CD4-positive, alpha-beta T cell treated with Interleukin-12 subunit alpha and Interleukin-12 subunit beta, for 1 hour (primary cell): ENCODE measurements at regions not wholly inside any gene's neighbourhood (a gene's known extent, or its start where the extent isn't known, plus 50 kb on each side); places are given as distances from the start of the nearest gene placed in this dataset.
"Not testable (repeated sequence)": the region's sequence is repeated elsewhere in the genome, so short reads cannot be mapped to it uniquely, and the experiment has no call there.

ENCODE experiments used
- DNase-seq: peaks from one replicate; pipeline ENCODE4 v3.0.0-alpha.2; 2020

DNA sequence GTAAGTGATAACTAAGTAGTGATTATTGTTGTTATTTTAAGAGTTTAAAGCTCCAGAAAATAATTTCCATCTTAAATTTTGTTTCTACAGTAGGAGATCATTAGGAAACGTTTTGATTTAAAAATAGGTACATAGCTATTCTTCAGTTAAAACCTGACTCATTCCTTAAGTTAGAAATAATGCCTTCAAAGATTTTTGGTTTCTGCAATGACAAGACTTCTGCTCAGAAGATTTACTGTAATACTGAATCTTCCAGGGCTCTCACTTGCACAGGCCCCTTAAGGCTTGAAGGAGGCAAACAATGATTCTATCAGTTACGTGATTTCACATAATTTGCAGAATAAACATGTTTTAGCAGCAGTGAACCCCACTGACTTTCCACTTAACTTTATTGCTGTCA lies 333.7 kb downstream of the RAD51AP2 start:
- DNase-seq = no peak

DNA sequence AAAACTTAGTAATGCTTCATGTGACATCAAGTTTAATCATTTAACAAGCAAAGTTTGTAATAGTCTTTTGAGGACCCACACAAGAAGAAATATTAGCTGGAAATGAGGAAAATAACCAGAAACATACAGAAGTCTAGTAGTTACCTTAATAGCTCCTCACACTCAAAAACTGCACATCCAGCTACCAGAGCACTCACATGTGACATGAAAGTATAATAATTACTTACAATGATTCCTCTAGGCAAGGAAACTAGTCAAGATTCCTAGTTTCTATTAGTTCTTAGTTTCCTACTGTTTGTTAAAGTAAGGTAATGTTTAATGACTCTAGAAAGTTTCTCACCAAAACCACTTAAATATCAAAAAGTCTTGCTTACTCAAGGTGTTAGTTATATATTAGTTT lies 335.8 kb downstream of the RAD51AP2 start:
- no peak for DNase-seq

DNA sequence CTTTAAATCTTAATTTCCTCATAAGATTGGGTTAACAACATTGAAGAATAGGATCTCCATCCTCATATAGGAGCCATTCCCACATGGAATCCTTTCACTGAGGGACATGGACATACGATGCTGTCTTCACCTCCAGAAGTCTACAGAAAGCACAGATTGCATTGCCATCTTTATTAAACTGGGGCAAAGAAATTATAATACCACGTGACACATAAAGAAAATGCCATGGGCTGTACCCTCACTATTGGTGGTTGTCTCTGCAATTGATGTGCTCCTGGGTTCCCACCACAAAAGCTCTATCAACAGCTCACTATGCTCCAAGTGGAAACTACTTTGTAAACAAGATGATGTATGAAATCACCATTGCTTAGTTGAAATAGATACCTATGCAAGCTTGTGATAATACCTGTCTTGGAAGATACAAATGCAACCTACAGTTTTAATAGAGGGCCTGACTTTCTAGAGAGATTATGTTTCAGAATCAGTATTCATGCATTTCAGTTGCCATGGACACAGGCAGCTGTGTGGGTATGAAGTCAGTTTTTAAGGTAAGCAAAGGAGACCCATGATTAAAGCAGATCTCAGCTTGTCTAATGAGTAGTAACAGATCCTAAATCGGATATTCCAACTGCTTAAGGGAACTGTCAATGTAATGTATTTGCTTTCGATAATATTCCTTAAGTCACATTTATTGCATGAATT lies 337.0 kb downstream of the RAD51AP2 start:
- DNase-seq = no peak

DNA sequence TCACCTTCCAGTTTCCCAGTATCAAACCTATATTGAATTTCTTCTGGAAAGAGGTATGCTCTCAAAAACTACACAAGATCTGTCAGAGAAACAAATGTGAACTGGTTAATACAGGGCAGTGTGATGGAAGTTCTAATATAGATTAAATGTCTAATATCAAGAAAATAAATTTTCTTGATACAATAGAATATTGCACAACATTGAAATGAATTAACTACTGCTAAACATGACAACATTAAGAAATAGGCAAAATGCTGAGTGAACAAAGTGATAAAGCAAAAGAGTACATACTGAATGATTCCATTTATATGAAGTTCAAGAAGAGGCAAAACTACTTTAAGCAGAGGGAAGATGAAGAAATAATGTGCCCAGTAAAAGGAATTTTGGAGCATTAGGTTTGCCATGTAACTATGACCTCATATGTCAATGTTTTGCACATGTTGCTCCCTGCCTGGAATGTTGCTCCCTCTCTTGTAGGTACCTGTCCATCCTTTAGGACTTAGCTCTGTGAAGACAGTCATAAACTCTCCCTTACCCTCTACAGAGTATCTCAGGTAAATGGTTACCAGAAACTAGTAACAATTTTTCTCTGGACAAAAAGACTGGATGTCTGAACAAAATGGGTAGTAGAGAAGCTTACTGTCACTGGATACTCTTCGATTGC lies 339.0 kb downstream of the RAD51AP2 start:
- no peak for DNase-seq

DNA sequence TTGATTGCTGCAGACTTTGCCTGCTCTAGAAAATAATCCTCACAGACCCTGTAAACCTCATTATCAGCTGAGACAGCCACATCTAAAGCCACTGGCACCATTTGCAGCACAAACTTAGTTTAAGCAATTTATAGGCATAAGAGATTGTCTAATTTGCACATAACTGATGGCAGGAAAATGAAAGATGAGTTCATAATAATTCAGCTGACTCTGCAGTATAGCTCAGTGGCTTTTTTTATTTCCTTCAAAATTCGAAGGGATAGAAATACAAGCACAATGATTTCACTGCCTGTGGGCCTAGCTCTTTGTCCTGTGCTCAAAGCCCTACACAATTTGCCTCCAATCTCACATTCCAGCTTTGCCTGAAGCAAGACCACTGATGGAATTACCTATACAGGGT lies 341.2 kb downstream of the RAD51AP2 start:
- no peak for DNase-seq

DNA sequence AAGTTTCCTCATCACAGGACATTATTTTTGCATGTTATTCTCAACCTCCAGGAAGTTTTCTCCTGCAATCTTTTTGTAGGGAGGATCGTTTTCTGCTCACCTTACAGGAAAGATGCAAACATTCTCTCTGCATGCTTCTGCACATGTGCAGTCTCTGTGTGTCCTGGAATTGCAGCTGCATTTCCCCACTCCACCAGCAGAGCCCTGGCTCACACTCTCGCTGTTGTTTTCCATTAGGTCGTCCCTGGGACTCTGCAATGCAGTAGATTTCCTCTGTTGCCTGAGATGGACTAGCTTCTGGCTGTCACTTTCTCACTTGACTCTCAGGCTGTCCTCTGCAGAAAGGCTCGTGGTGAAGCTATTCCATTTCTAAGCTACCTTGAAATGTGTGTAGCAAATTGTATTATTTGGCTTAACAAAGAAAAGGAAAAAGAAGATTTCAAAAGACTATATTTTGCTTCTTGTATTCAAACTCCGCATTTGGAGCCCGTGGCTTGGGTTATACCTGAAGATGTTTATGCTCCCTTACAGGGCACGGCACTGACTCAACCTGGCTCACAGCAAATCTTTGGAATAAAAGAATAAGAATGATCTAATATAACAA lies 346.7 kb downstream of the RAD51AP2 start:
- DNase-seq = no peak

DNA sequence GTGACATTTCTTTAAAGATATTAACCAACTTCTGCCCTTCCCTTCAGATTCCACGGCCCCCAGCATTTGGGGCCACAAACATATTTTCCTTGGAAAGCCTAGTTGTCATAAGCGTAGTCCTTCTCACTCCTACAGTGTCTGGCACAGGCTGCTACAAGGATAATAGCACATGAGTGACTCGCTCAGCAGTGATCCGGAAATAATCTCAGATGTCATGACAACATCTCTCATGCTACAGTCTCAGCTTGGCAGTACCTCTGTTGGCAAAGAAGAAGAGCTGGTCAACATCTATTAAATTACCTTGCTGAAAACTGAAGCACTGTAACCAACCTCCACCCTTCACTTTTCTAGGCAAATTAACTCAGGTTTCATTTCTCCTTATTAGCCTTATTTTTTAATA lies 351.7 kb downstream of the RAD51AP2 start:
- no peak for DNase-seq

DNA sequence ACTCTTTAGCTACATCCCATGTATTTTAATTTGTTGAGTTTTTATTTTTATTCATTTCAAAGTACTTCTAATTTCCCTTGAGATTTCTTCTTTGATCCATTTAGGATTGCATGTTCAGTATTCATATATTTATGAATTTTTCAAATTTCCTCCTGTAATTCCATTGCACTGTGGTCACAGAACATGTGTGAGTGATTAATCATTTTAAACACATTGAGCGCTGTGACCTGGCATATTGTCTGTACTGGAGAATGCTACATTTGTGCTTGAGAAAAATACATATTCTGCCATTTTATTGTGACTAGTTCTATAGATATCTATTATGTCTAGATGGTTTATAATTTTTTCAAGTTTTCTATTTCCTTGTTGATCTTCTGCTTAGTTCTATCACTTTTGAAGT lies 353.7 kb downstream of the RAD51AP2 start:
- DNase-seq = no peak

DNA sequence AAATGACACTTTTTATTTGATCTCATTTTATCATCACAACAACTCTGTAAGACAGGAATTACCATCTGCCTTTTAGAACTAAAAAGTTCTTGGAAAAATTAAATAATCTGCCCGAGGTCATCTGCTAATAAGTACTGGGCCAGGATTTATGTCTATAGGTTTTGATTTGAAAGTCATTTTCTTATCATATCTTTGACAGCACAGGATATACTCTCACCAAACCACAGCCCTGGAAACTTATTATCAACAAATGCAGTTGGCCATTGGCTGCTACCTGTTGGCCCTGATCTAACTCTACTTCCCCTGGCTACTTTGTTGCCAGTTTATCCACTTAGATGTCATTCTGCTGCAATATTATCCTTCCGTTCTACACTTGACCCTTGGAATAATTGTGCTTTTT lies 354.6 kb downstream of the RAD51AP2 start:
- no peak for DNase-seq

DNA sequence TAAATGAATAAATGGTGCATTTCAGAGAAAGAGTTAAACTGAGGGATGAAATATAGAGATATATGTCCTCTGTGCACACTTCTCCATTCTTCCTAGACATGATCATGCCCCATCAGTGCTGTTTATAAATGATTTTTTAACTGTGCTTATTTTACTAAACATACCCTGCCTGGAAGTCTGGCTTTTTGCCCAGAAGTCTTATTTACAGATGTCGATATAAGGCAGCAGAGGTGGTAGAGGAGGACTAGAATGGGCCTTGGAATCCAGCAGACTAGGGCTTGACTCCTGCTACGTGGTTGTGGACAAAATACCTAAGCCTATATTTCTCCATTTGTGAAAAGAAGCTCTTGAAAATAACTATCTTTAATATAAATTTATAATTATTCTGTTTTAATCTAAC lies 355.5 kb downstream of the RAD51AP2 start:
- no peak for DNase-seq

DNA sequence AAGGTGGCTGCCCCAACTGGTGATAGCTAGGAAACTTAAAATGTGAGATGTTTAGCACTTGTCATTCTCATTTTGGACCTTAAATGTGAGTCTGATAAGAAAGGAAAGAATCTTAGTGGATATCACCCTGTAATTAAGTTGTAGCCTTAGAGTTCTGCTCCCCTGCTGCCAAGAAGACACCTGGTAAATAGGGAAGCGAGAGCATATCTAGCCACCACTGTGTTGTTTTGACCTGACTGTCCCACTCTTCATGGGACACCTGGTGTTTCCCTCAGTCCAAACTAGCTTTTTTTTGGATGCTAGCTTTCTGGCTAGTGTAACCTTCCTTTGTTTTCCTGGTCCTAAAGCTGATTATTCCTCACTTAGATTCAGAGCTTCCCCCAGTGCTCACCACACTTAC lies 357.6 kb downstream of the RAD51AP2 start:
- no peak for DNase-seq

DNA sequence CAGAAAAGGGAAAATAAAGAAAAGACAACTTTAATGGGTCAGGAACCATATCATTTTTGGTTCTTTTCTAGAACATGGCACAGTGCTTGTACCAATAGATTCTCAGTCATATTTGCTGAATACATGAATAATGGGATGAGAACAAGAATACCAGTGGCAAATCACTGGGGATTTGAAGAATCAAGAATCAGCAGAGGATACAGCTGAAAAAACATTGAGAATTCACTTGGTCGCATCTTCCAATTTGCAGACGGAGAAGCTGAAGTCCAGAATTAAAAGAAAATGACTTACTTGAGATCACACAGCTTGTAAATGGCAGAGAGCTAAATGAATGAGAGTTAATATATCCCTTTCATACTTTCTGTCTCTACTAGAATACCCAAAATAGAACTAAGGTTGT lies 362.2 kb downstream of the RAD51AP2 start:
- no peak for DNase-seq

DNA sequence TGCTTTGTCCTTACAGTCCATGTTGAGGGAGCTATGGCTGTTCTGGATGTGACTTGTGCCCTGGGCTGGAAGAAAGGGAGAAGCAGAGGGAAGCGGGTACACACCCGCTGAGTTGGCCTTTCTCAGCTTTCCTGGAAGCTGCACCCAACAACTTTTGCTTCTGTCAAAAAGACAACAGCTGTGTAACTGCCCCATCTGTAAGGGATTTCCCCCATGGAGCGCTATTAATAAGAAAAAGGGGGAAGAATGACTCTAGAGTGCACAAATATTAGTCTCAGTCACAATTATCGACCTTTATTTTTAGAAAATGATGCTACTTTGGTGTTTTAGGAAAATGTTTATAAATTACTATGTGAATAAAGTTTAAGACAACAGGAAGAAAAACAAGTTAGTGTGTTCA lies 368.3 kb downstream of the RAD51AP2 start:
- no peak for DNase-seq

DNA sequence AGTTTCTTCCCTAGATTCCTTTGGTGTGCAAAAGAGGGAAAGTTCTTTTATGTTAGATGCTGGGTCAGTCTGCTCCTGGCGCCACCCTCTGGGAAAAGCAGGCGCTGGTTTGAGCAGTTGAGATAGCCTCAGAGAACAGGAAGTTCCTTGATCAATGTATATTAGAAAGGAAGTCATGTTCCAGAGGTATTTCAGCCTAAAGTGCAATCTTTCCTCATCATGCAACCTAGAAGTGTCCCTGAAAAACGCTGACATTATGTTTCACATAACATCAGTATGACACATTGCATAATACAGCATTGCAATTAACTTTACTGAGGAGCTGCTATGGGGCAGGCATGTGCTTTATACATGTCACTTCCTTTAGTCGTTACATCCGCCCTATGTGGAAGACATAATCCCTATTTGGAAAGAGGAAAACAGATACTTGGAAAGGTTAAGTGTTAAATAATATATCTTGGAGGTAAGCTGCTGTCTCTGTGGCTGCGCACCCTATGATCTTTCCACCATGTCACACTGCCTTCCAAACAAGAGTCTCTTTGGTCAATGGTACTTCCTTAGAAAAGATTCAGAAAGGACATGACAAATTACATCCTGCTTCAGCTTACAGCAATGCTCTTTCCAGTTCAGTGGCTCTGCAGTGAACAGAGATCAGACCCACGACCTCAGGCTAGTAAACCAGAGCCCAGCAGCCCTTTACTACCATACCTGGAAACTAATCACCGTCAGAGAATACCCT lies 369.7 kb downstream of the RAD51AP2 start:
- DNase-seq = no peak

DNA sequence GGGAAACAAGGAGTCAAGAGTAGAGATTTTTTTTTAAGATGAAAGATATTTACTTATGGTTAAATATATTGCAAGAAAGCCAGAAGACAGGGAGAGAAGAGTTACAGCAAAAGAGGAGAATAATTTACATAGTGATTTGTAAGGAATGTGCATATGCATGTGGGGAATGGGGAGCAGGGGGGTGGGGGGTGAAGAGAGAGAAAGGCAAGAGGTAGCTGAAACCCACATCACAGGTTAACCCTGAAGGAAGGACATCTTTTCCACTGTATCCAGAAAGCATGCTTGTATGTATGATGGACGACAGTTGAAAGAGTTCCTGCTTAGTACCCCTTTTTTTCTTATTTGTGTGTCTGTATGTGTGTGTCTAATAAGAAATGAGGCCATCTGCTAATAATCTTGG lies 371.9 kb downstream of the RAD51AP2 start:
- DNase-seq = no peak

DNA sequence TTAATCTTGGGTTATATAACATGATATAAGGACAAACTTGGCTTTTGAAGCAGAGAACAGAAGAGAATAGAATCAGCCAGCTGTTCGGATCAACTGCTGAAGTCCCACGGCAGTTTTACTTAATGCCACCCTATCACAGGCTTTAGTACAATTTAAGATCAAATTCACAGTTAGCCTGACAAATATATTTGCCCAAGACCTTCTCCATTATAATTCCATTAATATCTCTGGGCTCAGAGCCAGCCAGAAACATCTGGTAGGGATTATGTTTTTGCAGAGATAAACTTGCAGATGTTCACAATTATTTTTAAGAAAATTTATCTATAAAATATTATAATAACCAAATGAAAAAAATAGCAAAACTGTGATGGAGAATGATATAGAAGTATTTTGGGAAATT lies 381.4 kb downstream of the RAD51AP2 start:
- no peak for DNase-seq

DNA sequence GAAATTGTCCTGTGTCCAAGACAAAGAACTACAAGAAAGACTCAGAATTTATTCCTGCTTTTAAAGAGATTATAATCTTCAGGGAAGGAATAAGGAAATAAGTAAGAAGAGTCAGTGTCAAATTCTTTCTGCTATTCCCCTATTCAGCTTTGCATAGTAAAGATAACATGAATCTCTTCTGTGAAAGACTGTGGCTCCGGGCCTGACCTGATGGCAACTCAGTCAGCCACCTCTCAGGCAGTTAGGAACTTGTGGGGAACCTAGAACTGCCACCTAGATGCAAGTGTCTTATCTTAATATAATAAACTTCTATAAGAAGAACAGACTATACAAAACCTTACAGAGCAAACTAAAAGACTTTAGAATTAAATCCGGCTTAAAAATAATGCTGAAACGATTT lies 382.0 kb downstream of the RAD51AP2 start:
- DNase-seq = no peak

DNA sequence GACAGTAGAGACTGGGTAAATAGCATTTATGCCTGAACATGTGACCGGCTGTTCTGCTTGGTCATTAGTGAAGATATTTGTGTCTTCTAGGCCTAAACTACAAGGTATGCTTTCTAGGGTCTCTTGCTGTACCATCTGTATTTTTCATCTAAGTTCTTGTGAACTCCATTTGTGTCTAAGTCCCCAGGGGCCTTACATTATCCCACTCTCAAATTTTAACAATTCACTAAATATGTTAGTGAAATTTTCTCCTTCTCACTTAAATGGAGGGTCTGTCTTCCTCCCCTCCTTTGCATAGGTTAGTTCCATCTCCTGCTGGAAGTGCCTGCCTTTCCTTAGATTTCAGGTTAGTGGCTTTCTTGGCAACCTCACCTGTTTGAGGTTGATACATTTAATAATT lies 382.6 kb downstream of the RAD51AP2 start:
- no peak for DNase-seq

DNA sequence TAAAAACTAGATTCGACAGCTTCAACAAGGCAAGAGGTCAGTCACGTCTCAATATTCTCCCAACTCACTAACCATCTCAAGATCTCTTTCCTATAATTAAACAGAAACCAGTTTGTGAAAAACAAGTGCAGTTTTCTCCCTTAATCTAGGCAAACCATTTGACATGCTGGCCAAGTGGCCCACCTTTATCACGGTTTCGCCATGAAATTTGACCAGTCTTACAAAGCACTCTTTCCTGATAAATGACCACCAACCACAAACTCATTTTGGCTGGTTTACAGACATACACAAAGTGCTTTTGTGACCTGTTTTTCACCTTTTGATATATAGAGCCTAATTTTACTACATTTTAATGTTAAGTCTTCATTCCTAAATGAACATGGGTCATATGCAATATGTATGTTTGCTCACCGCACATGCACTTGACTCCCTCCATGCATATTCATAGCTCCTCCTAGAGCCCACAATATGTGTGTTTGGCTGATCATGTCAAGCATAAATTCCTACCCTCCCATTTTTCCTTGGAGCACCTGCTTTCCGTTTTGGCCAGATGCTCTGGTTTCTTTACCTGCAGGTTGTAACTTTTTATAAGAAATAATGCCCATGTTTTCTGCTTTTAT lies 385.1 kb downstream of the RAD51AP2 start:
- DNase-seq = no peak

DNA sequence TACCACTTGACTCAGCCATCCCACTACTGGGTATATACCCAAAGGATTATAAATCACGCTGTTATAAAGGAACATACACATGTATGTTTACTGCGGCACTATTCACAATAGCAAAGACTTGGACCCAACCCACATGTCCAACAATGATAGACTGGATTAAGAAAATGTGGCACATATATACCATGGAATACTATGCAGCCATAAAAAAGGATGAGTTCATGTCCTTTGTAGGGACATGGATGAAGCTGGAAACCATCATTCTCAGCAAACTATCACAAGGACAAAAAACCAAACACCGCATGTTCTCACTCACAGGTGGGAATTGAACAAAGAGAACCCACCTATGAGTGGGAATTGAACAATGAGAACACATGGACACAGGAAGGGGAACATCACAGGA lies 387.6 kb downstream of the RAD51AP2 start:
- DNase-seq = not testable (repeated sequence)

DNA sequence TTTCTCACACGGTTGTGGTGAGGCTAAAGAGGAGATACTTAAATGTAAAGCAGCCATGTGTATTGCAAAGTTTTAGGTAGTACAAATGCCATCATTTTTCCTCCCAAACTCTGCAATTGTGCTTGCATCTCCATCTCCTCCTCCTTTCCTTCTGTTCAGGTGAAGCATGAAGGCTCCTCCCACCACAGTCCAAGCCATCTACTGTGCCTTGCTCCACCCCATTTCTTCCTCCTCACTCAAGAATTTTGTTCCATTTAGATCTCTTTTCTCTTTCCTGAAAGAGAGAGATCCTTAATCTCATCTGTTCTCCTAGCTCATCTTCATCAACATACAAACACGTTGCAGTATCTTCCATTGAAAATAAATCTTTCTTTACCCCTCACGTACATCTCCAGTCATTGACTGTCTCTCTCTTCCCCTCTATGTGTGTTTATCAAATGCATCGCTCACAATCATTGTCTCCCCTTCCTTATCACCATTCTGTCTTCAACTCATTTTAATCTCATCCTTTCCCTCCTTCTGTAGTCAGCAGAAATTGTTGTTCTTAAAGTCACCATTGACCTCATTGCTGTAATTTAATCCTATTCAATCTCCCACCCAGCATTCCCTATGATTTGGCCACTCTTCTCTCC lies 392.1 kb downstream of the RAD51AP2 start:
- DNase-seq = no peak

DNA sequence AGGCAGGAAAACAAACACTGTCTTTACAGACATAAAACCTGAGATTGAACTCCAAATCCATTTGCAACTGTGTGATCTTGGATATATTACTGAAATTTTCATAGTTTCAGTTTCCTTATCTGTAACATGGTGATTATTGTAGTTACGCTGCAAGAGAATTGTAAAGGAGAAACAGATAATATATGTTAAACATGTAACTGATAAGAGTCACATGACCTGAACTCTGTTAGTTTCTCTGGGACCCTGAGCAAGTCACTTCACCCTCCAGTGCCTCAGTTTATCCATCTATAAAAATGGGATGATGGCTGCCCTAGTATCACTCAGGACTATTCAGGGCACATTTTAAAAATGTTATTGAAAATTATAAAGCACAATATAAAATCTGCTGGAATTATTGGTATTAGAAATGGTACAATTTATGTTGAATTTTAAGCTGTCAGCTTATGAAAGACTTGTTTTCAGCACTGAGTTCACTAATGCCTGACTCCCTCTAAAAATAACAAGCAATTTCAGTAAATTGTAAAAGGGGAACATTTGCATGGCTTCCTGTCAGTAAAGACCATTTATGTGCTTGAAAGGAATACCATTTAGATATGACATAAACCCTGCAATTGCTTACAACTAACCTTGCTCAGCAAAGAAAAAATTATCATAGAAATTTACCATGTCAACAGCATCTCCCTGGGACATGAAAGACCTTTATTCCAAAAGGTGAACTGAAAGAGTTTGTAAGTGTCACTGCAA lies 393.5 kb downstream of the RAD51AP2 start:
- DNase-seq = no peak
